GM12878 (cell line): ENCODE measurements at regions not wholly inside any gene's neighbourhood (a gene's known extent, or its start where the extent isn't known, plus 50 kb on each side); places are given as distances from the start of the nearest gene placed in this dataset.

Experiments
- ATAC-seq: fragments of 200-7000 bp; cut with Tn5 transposase; 3 replicates; pipeline ENCODE4 v1.9.1; 2020; ENCODE audit warnings: mild to moderate bottlenecking, moderate library complexity
- BruUV-seq: library from RNA; stranded (reverse); fragments of 400-500 nt; replicated peaks from 2 replicates; lab custom pipeline; 2021; lab: Mats Ljungman, UMichigan
- CTCF ChIA-PET: fragments of 300-600 bp; sonication (Branson Sonifier 250); formaldehyde crosslinking; extraction: SDS; loops from one replicate; lab custom pipeline; 2021; ENCODE audit warnings: inconsistent platforms; lab: Yijun Ruan, JAX
- POLR2A ChIA-PET: fragments of 350-600 bp; formaldehyde crosslinking; extraction: SDS; loops from one replicate; lab custom pipeline; 2021; ENCODE audit warnings: inconsistent platforms; lab: Charles Lee
- RAD21 ChIA-PET: fragments of 300-600 bp; sonication (Branson Sonifier 250); formaldehyde crosslinking; loops from one replicate; lab custom pipeline; 2023; ENCODE audit warnings: antibody characterized with exemption; ENCODE audit not compliant: unreplicated experiment; lab: Charles Lee
- SMC1A ChIA-PET: fragments of 300-600 bp; sonication (Branson Sonifier 250); formaldehyde crosslinking; loops from one replicate; lab custom pipeline; 2023; ENCODE audit not compliant: unreplicated experiment, uncharacterized antibody; lab: Charles Lee
- DNase-seq: peaks from one replicate; pipeline ENCODE4 v3.0.0-alpha.2; 2011; ENCODE audit warnings: low read depth, low spot score
- FAIRE-seq: peaks from 3 replicates; lab custom pipeline; 2011; peaks lifted over from hg19 to GRCh38; lab: Jason Lieb, UNC
- H2AFZ ChIP-seq: 2 replicates; pipeline ENCODE4 v1.6.0; 2011; ENCODE audit warnings: low read depth, low read length, control low read depth; ENCODE audit not compliant: control insufficient read depth
- H3K27ac ChIP-seq: 2 replicates; pipeline ENCODE4 v1.5.1; 2011; ENCODE audit warnings: control low read depth; ENCODE audit not compliant: control insufficient read depth, insufficient read depth
- H3K27me3 ChIP-seq, 2 experiments: replicated peaks in 1 of 2; 2 replicates each; pipeline versions ENCODE4 v1.6.0 to v1.6.1; 2011; ENCODE audit warnings: low read length in 1 of 2; ENCODE audit not compliant: control insufficient read depth in 2 of 2, insufficient read depth in 2 of 2
- H3K36me3 ChIP-seq, 2 experiments: 2 replicates each; pipeline ENCODE4 v1.5.1; 2011; ENCODE audit warnings: low read length in 1 of 2; ENCODE audit not compliant: control insufficient read depth in 2 of 2, insufficient read depth in 2 of 2
- H3K4me1 ChIP-seq: 2 replicates; pipeline ENCODE4 v1.6.1; 2011; ENCODE audit warnings: mild to moderate bottlenecking, low read length, moderate library complexity, mixed read lengths; ENCODE audit not compliant: control insufficient read depth, insufficient read depth
- H3K4me2 ChIP-seq: 2 replicates; pipeline ENCODE4 v1.6.0; 2011; ENCODE audit warnings: control low read depth; ENCODE audit not compliant: control insufficient read depth, insufficient read depth
- H3K4me3 ChIP-seq: fragments of 200-600 bp; sonication (generic); 2 replicates; pipeline ENCODE4 v1.5.1; 2016
- H3K79me2 ChIP-seq: 2 replicates; pipeline ENCODE4 v1.6.0; 2011; ENCODE audit warnings: low read length; ENCODE audit not compliant: control insufficient read depth, insufficient read depth
- H3K9ac ChIP-seq: 2 replicates; pipeline ENCODE4 v1.8.0; 2011; ENCODE audit warnings: low read length, control low read depth, mixed read lengths; ENCODE audit not compliant: control insufficient read depth, insufficient read depth
- H3K9me3 ChIP-seq: replicated peaks from 3 replicates; pipeline ENCODE4 v1.5.1; 2011; ENCODE audit warnings: mild to moderate bottlenecking, low read length; ENCODE audit not compliant: control insufficient read depth, insufficient read depth
- H4K20me1 ChIP-seq: 2 replicates; pipeline ENCODE4 v1.6.0; 2011; ENCODE audit not compliant: control insufficient read depth, insufficient read depth
- HDAC6 ChIP-seq: fragments of 200-600 bp; sonication (generic); IDR thresholded peaks from one replicate; pipeline ENCODE4 v1.8.0; 2017; ENCODE audit warnings: antibody characterized with exemption; ENCODE audit not compliant: unreplicated experiment
- NR2C1 ChIP-seq: fragments of 450-650 bp; IDR thresholded peaks from 2 replicates; pipeline ENCODE4 v1.6.1; 2017; ENCODE audit warnings: antibody characterized with exemption, mild to moderate bottlenecking, moderate library complexity
- SUZ12 ChIP-seq: fragments of 200-600 bp; sonication (generic); IDR thresholded peaks from one replicate; pipeline ENCODE4 v1.6.1; 2018; ENCODE audit warnings: antibody characterized with exemption, mild to moderate bottlenecking; ENCODE audit not compliant: unreplicated experiment
- WGBS: methylation state at CpG from one replicate; pipeline ENCODE4 v1.1.6; 2016; ENCODE audit warnings: low lambda C conversion rate; ENCODE audit not compliant: insufficient replicate concordance, insufficient coverage; ENCODE audit errors: missing lambda C conversion rate; 5-methylcytosine and 5-hydroxymethylcytosine counted together
- in situ Hi-C: fragments of 300-500 bp; cut with MboI; formaldehyde crosslinking; loops from 9 replicates; pipeline ENCODE4 v1.14.3; 2018; ENCODE audit warnings: mixed read lengths
- intact Hi-C: fragments of 100-400 bp; cut with micrococcal nuclease; formaldehyde crosslinking; loops from one replicate; pipeline ENCODE4 v1.14.2; 2022; ENCODE audit not compliant: unreplicated experiment
- TF ChIP-seq, protein P1 (sequence below): fragments of 450-650 bp; IDR thresholded peaks from 2 replicates; pipeline ENCODE4 v1.6.1; 2017; ENCODE audit warnings: antibody characterized with exemption, mild to moderate bottlenecking, moderate library complexity
- TF ChIP-seq, protein P2 (sequence below): fragments of 450-650 bp; IDR thresholded peaks from 2 replicates; pipeline ENCODE4 v1.6.1; 2017; ENCODE audit warnings: mild to moderate bottlenecking, moderate library complexity

DNA sequence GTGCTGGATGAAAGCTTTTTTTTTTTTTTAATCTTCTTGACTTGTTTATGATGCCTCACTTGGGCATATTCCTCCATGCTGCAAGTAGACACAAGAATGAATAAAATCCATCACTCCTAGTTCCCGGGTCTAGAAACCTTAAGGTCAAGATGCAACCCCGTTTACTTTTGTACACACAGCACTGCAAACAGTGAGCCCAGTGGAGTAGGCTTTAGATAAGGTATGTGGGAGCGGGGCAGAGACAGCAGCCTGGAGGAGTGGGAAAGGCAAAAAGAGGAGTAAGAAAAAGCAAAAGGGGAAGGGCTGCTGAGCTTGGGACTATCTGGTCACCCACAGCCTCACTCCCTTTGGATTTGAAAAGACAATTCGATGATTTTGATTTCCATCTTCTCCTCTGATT is 429.8 kb upstream of the ARGLU1 start:
- POLR2A ChIA-PET = interaction anchor here (0.7 to 0.9 kb wide), 2 partner anchors 19 to 83 kb away, joined by 6 to 7 read pairs; no protein-coding TSS in a partner anchor
- no TSS peak for BruUV-seq
- H3K27me3 ChIP-seq = no peaks in the 10 kb centered on the region
- ATAC-seq (no peak), DNase-seq (no peak), FAIRE-seq (no peak)
- H3K4me3 ChIP-seq = no peak overlapping the region
- WGBS = 0% methylated on average over 4 of the region's 4 CpGs
- no peak for TF ChIP-seq HDAC6
- TF ChIP-seq SUZ12 = no peak
- TF ChIP-seq NR2C1 = no peak
- TF ChIP-seq, protein P1, sequence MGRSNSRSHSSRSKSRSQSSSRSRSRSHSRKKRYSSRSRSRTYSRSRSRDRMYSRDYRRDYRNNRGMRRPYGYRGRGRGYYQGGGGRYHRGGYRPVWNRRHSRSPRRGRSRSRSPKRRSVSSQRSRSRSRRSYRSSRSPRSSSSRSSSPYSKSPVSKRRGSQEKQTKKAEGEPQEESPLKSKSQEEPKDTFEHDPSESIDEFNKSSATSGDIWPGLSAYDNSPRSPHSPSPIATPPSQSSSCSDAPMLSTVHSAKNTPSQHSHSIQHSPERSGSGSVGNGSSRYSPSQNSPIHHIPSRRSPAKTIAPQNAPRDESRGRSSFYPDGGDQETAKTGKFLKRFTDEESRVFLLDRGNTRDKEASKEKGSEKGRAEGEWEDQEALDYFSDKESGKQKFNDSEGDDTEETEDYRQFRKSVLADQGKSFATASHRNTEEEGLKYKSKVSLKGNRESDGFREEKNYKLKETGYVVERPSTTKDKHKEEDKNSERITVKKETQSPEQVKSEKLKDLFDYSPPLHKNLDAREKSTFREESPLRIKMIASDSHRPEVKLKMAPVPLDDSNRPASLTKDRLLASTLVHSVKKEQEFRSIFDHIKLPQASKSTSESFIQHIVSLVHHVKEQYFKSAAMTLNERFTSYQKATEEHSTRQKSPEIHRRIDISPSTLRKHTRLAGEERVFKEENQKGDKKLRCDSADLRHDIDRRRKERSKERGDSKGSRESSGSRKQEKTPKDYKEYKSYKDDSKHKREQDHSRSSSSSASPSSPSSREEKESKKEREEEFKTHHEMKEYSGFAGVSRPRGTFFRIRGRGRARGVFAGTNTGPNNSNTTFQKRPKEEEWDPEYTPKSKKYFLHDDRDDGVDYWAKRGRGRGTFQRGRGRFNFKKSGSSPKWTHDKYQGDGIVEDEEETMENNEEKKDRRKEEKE = no peak
- TF ChIP-seq, protein P2, sequence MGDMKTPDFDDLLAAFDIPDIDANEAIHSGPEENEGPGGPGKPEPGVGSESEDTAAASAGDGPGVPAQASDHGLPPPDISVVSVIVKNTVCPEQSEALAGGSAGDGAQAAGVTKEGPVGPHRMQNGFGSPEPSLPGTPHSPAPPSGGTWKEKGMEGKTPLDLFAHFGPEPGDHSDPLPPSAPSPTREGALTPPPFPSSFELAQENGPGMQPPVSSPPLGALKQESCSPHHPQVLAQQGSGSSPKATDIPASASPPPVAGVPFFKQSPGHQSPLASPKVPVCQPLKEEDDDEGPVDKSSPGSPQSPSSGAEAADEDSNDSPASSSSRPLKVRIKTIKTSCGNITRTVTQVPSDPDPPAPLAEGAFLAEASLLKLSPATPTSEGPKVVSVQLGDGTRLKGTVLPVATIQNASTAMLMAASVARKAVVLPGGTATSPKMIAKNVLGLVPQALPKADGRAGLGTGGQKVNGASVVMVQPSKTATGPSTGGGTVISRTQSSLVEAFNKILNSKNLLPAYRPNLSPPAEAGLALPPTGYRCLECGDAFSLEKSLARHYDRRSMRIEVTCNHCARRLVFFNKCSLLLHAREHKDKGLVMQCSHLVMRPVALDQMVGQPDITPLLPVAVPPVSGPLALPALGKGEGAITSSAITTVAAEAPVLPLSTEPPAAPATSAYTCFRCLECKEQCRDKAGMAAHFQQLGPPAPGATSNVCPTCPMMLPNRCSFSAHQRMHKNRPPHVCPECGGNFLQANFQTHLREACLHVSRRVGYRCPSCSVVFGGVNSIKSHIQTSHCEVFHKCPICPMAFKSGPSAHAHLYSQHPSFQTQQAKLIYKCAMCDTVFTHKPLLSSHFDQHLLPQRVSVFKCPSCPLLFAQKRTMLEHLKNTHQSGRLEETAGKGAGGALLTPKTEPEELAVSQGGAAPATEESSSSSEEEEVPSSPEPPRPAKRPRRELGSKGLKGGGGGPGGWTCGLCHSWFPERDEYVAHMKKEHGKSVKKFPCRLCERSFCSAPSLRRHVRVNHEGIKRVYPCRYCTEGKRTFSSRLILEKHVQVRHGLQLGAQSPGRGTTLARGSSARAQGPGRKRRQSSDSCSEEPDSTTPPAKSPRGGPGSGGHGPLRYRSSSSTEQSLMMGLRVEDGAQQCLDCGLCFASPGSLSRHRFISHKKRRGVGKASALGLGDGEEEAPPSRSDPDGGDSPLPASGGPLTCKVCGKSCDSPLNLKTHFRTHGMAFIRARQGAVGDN = no peak
- intact Hi-C loops = no loop called here
- no peaks in the 10 kb centered on the region for H3K79me2 ChIP-seq
- RAD21 ChIA-PET = interaction anchor here (0.6 to 1.3 kb wide), 3 partner anchors 23 to 847 kb away, joined by 4 to 5 read pairs (median 4); no protein-coding TSS in a partner anchor
- no peaks in the 10 kb centered on the region for H3K4me1 ChIP-seq
- H3K27ac ChIP-seq = no peak overlapping the region
- H3K9me3 ChIP-seq = no peaks in the 10 kb centered on the region
- CTCF ChIA-PET = interaction anchor here (1.1 to 1.3 kb wide), 2 partner anchors 20 to 58 kb away, joined by 3 read pairs; no protein-coding TSS in a partner anchor
- no peaks in the 10 kb centered on the region for H4K20me1 ChIP-seq
- H3K36me3 ChIP-seq = no peaks in the 10 kb centered on the region
- no peak overlapping the region for H2AFZ ChIP-seq
- H3K9ac ChIP-seq = no peak overlapping the region
- SMC1A ChIA-PET = interaction anchor here (0.7 to 2.6 kb wide), 4 partner anchors 8 to 22 kb away, joined by 3 to 6 read pairs (median 4); no protein-coding TSS in a partner anchor
- in situ Hi-C loops = no loop called here
- no peak overlapping the region for H3K4me2 ChIP-seq
